ENCODE measurements at regions not wholly inside any gene's neighbourhood (a gene's known extent, or its start where the extent isn't known, plus 50 kb on each side); places are given as distances from the start of the nearest gene placed in this dataset.

DNA sequence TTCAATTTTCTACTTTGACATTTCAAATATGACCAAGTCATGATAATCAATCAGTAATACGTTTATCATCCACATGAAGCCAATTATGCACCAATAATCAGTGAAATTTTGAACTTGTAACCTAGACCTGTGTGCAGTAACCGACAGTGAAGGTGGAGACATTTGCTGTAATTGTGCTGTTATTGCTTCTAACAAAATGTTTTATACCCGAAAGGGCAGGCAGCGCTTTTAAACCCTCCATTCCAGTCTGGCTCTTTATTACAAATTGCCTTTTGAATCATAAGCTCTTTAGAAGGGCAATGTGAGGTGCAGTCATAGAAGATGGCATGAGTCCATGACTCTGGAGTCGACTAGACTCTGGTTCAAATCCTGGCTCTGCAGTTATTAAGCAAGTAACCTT lies 135.7 kb downstream of the GXYLT1 start:
- WGBS, 2 experiments (ENCODE audit: extremely low coverage in 2 of 2, insufficient read length in 1 of 2): no CpG with 5 or more reads among the region's 5 CpGs
- Histone ChIP-seq H3K23ac (ENCODE audit: low read depth, low read length) (no peak overlapping the region), H3K14ac (replicated peaks; ENCODE audit: low read depth, low read length) (no peak overlapping the region), H3K9me3 (ENCODE audit: control insufficient read depth, insufficient read depth, low read length) (no peaks in the 10 kb centered on the region), H4K5ac (ENCODE audit: low read depth, low read length) (no peak overlapping the region), H4K20me1 (ENCODE audit: insufficient read depth, low read length) (no peaks in the 10 kb centered on the region), H3K27me3 (ENCODE audit: control insufficient read depth, insufficient read depth, low read length) (peaks cover 2% of the 10 kb centered on the region; the same call in 1 of the 2 replicates), H3K79me1 (ENCODE audit: low read depth in 1 of 2, low read length in 2 of 2) (no peaks in the 10 kb centered on the region), H2BK5ac (ENCODE audit: low read depth, low read length, poor library complexity, severe bottlenecking) (no peak overlapping the region), H4K8ac (ENCODE audit: low read depth in 2 of 2, low read length in 2 of 2) (no peak overlapping the region), H3K27ac (ENCODE audit: insufficient read depth, low read length) (no peak overlapping the region), H3K56ac (ENCODE audit: extremely low read depth, insufficient read depth, low read length) (no peak overlapping the region), H3K4ac (ENCODE audit: low read depth, low read length) (no peak overlapping the region), H2BK120ac (ENCODE audit: low read depth, low read length) (no peak overlapping the region), H2AK9ac (replicated peaks; ENCODE audit: low read depth, low read length, poor library complexity) (no peak overlapping the region), H3K4me2 (ENCODE audit: low read depth, low read length) (no peak overlapping the region), H3K4me3 (ENCODE audit: insufficient read depth, low read depth, low read length) (no peak overlapping the region), H4K91ac (ENCODE audit: insufficient read depth, low read depth, low read length) (no peak overlapping the region), H3K9me1 (ENCODE audit: insufficient read depth, low read length) (no peaks in the 10 kb centered on the region), H3K18ac (ENCODE audit: low read depth, low read length) (no peak overlapping the region), H3K9ac (ENCODE audit: low read depth, low read length) (no peak overlapping the region), H3K4me1 (ENCODE audit: control insufficient read depth, insufficient read depth, low read length) (no peaks in the 10 kb centered on the region; the same call in 1 of the 2 replicates), H2AFZ (replicated peaks; ENCODE audit: low read length, poor library complexity) (no peak overlapping the region), H2BK20ac (ENCODE audit: low read depth, low read length) (no peak overlapping the region), H2BK15ac (ENCODE audit: low read depth, low read length) (no peak overlapping the region), H2AK5ac (ENCODE audit: low read depth, low read length) (no peak overlapping the region), H3K36me3 (ENCODE audit: control insufficient read depth, insufficient read depth, low read length) (no peaks in the 10 kb centered on the region)
- no peak for ATAC-seq (ENCODE audit: low read depth)
- in situ Hi-C loops (cut with MboI; ENCODE audit: low sequenced_read_pairs) (no loop called here), intact Hi-C loops (cut with micrococcal nuclease) (no loop called here), dilution Hi-C loops (cut with HindIII; ENCODE audit: low sequenced_read_pairs, unreplicated experiment) (no loop called here)
- no TSS peak for BruUV-seq (replicated peaks)
- POLR2A ChIA-PET (ENCODE audit: unreplicated experiment): no interaction called here
- DNase-seq: no peak
- CTCF ChIA-PET: interaction anchor here (0.6 kb wide), 1 partner anchor 1192 kb away, joined by 3 read pairs; no protein-coding TSS in a partner anchor
- TF ChIP-seq BHLHE40 (IDR thresholded peaks at IDR 0.05; ENCODE audit: low read depth, low read length) (no peak), CHD1 (IDR thresholded peaks at IDR 0.05; ENCODE audit: low read depth, low read length) (no peak), FOS (IDR thresholded peaks at IDR 0.05; ENCODE audit: low read depth, low read length) (no peak), CEBPB (IDR thresholded peaks at IDR 0.05; ENCODE audit: low read depth, low read length) (no peak), RFX5 (IDR thresholded peaks at IDR 0.05; ENCODE audit: low read depth, low read length) (no peak), POLR2A (IDR thresholded peaks at IDR 0.05; ENCODE audit: low read depth, low read length) (no peak), NFE2L2 (IDR thresholded peaks at IDR 0.05; ENCODE audit: low read depth, low read length) (no peak)
- TF ChIP-seq, protein P1, sequence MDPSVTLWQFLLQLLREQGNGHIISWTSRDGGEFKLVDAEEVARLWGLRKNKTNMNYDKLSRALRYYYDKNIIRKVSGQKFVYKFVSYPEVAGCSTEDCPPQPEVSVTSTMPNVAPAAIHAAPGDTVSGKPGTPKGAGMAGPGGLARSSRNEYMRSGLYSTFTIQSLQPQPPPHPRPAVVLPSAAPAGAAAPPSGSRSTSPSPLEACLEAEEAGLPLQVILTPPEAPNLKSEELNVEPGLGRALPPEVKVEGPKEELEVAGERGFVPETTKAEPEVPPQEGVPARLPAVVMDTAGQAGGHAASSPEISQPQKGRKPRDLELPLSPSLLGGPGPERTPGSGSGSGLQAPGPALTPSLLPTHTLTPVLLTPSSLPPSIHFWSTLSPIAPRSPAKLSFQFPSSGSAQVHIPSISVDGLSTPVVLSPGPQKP (IDR thresholded peaks at IDR 0.05; ENCODE audit: borderline replicate concordance, low read depth, low read length): no peak
- TF ChIP-seq, protein P2, sequence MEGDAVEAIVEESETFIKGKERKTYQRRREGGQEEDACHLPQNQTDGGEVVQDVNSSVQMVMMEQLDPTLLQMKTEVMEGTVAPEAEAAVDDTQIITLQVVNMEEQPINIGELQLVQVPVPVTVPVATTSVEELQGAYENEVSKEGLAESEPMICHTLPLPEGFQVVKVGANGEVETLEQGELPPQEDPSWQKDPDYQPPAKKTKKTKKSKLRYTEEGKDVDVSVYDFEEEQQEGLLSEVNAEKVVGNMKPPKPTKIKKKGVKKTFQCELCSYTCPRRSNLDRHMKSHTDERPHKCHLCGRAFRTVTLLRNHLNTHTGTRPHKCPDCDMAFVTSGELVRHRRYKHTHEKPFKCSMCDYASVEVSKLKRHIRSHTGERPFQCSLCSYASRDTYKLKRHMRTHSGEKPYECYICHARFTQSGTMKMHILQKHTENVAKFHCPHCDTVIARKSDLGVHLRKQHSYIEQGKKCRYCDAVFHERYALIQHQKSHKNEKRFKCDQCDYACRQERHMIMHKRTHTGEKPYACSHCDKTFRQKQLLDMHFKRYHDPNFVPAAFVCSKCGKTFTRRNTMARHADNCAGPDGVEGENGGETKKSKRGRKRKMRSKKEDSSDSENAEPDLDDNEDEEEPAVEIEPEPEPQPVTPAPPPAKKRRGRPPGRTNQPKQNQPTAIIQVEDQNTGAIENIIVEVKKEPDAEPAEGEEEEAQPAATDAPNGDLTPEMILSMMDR (conservative IDR thresholded peaks at IDR 0.05; ENCODE audit: low read depth, low read length): no peak
- TF ChIP-seq, protein P3, sequence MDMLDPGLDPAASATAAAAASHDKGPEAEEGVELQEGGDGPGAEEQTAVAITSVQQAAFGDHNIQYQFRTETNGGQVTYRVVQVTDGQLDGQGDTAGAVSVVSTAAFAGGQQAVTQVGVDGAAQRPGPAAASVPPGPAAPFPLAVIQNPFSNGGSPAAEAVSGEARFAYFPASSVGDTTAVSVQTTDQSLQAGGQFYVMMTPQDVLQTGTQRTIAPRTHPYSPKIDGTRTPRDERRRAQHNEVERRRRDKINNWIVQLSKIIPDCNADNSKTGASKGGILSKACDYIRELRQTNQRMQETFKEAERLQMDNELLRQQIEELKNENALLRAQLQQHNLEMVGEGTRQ (IDR thresholded peaks at IDR 0.05; ENCODE audit: low read depth, low read length): no peak

Measured in IMR-90 (cell line).